Spleen (tissue), 11 donors: ENCODE measurements at regions not wholly inside any gene's neighbourhood (a gene's known extent, or its start where the extent isn't known, plus 50 kb on each side); places are given as distances from the start of the nearest gene placed in this dataset.

ENCODE experiments used
- DNase-seq: peaks from one replicate; pipeline ENCODE4 v3.0.0-alpha.2; 2020
- H3K27ac ChIP-seq, 8 donors: fragments of 200-600 bp; sonication (generic) in 7 of 8; 1 replicate in 4 of 8; 2 replicates in 4 of 8; pipeline versions ENCODE4 v1.5.0 to v1.8.0; 2016 to 2021; ENCODE audit warnings: inconsistent platforms in 4 of 8, mild to moderate bottlenecking in 4 of 8, moderate library complexity in 1 of 8
- H3K27me3 ChIP-seq, 7 donors: fragments of 200-600 bp; sonication (generic) in 6 of 7; replicated peaks in 1 of 7; 1 replicate in 4 of 7; 2 replicates in 3 of 7; pipeline versions ENCODE4 v1.5.0 to v1.8.0; 2016 to 2021; ENCODE audit warnings: inconsistent platforms in 3 of 7, mild to moderate bottlenecking in 1 of 7
- H3K36me3 ChIP-seq, 6 donors: fragments of 200-600 bp; sonication (generic) in 5 of 6; 1 replicate in 4 of 6; 2 replicates in 2 of 6; pipeline versions ENCODE4 v1.5.0 to v1.8.0; 2016 to 2021; ENCODE audit warnings: inconsistent platforms in 2 of 6
- H3K4me1 ChIP-seq, 6 donors: fragments of 200-600 bp; sonication (generic) in 5 of 6; 1 replicate in 3 of 6; 2 replicates in 3 of 6; pipeline versions ENCODE4 v1.5.0 to v1.8.0; 2016 to 2021; ENCODE audit warnings: inconsistent platforms in 3 of 6
- H3K4me3 ChIP-seq, 8 donors: fragments of 200-600 bp; sonication (generic) in 7 of 8; 1 replicate in 4 of 8; 2 replicates in 4 of 8; pipeline versions ENCODE4 v1.5.0 to v1.8.0; 2016 to 2021; ENCODE audit warnings: inconsistent platforms in 4 of 8, mild to moderate bottlenecking in 4 of 8, moderate library complexity in 2 of 8
- H3K9me3 ChIP-seq, 8 donors: fragments of 200-600 bp; sonication (generic) in 7 of 8; 1 replicate in 4 of 8; 2 replicates in 4 of 8; pipeline versions ENCODE4 v1.5.0 to v1.8.0; 2016 to 2021; ENCODE audit warnings: inconsistent platforms in 4 of 8
- CTCF ChIP-seq, 11 experiments: fragments of 200-600 bp in 7 of 11; fragments of 450-650 bp in 4 of 11; sonication (generic) in 4 of 11; IDR thresholded peaks in 8 of 11; conservative IDR thresholded peaks in 3 of 11; 1 replicate in 7 of 11; 2 replicates in 4 of 11; pipeline versions ENCODE4 v1.4.0 to v1.8.0; 2016 to 2021; ENCODE audit warnings: antibody characterized with exemption in 11 of 11, inconsistent platforms in 4 of 11, mild to moderate bottlenecking in 1 of 11
- POLR2A ChIP-seq, 3 donors: fragments of 450-650 bp; IDR thresholded peaks; one replicate each; pipeline ENCODE4 v1.5.1; 2017; ENCODE audit warnings: antibody characterized with exemption in 3 of 3, mild to moderate bottlenecking in 1 of 3
- POLR2AphosphoS5 ChIP-seq, 3 donors: sonication (generic); formaldehyde crosslinking; IDR thresholded peaks; one replicate each; pipeline ENCODE4 v1.5.1; 2017; ENCODE audit warnings: antibody characterized with exemption in 3 of 3
- WGBS, 5 donors: extraction: QIAGEN DNeasy Blood & Tissue Kit in 3 of 5; methylation state at CpG; one replicate each; pipeline versions ENCODE4 v1.1.5 to v1.1.7; 2013 to 2018; 5-methylcytosine and 5-hydroxymethylcytosine counted together
- intact Hi-C: fragments of 100-400 bp; cut with DNase I; formaldehyde crosslinking; loops from one replicate; pipeline ENCODE4 v1.15.0; 2023; ENCODE audit warnings: low total_unique reads
- donor health status: healthy with polysubstance abuse.
- donor health status: DM: no; HTN: no; CAD: no; lungs with moderate emphysema.
- donor health status: DM: no; HTN: no; CAD: no.
- donor health status: Bipolar disorder and iron deficiency.
- donor health status: healthy.
- donor health status: DM: no; HTN: no; CAD: no.
- donor health status: DM: yes; HTN: yes; CAD: no.

- H3K4me1 ChIP-seq = no peaks in the 10 kb centered on the region
- no peak overlapping the region for H3K27ac ChIP-seq
- H3K4me3 ChIP-seq = no peak overlapping the region
- intact Hi-C loops = no loop called here
- TF ChIP-seq POLR2AphosphoS5 (IDR thresholded peaks at IDR 0.05) = no peak
- TF ChIP-seq CTCF (IDR thresholded peaks at IDR 0.05 in 8 of 11, conservative IDR thresholded peaks at IDR 0.05 in 3 of 11) = no peak
- no peak for TF ChIP-seq POLR2A (IDR thresholded peaks at IDR 0.05)
- no peaks in the 10 kb centered on the region for H3K36me3 ChIP-seq
- no peaks in the 10 kb centered on the region for H3K27me3 ChIP-seq
- WGBS, 5 donors = 84 to 97% (median 86%) methylated on average over 1 of the region's 1 CpG
- peaks cover 0 to 4% (median 0%) of the 10 kb centered on the region in 8 donors for H3K9me3 ChIP-seq
- no peak for DNase-seq
Measured at GRCh38 chr13:63161219-63161618, 1745.6 kb upstream of the PCDH20 start.

DNA sequence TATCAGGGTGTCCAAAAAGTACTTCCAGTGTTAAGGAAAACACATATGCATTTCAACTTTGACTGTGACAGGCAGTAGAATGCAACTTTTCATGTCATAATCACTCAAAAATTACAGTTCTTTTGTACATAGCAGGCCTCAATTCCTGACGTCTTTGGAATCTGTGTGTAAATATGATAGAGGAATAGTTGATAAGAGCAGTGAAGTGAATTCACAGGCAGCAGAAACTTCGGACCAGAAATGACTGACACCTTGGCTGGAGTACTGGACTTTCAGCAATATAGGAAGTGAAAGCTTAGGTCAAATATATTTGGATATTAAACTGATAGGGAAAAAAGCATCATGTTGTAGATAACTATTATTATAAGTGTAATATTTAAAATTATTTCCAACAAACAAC lies 1741.2 kb upstream of the PCDH20 start:
- Histone ChIP-seq H3K4me3 (no peak overlapping the region), H3K9me3 (peaks cover 0 to 9% (median 5%) of the 10 kb centered on the region in 8 donors), H3K4me1 (no peaks in the 10 kb centered on the region), H3K27ac (no peak overlapping the region), H3K36me3 (no peaks in the 10 kb centered on the region), H3K27me3 (no peaks in the 10 kb centered on the region)
- TF ChIP-seq POLR2A (IDR thresholded peaks at IDR 0.05) (no peak), POLR2AphosphoS5 (IDR thresholded peaks at IDR 0.05) (no peak), CTCF (IDR thresholded peaks at IDR 0.05 in 8 of 11, conservative IDR thresholded peaks at IDR 0.05 in 3 of 11) (no peak)
- intact Hi-C loops = no loop called here
- no peak for DNase-seq
- WGBS, 5 donors = 54 to 79% (median 68%) methylated on average over 2 of the region's 2 CpGs

DNA sequence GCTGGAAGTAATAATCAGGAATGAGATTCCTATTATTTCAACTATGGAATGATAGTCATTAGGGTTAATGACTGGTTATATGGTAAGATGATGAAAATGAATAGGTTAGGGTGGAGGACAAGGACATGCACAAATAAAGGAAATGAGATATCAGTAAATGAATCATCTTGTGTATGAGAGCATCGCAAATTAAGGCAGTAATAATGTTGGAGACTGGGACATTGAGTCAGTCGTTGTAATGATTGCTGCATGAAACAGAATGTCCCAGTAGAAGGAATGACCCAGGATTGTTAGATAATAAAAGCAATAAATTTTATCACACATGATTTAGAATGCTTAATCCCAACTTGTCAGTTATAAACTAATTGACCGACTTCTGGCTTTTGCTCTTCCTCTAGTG lies 1733.7 kb upstream of the PCDH20 start:
- Histone ChIP-seq H3K4me1 (no peaks in the 10 kb centered on the region), H3K27me3 (no peaks in the 10 kb centered on the region), H3K27ac (no peak overlapping the region), H3K36me3 (no peaks in the 10 kb centered on the region), H3K9me3 (peaks cover 0 to 22% (median 10%) of the 10 kb centered on the region in 8 donors), H3K4me3 (no peak overlapping the region)
- 81 to 91% (median 86%) methylated on average over 3 of the region's 3 CpGs for WGBS, 5 donors
- no peak for TF ChIP-seq POLR2A (IDR thresholded peaks at IDR 0.05)
- TF ChIP-seq POLR2AphosphoS5 (IDR thresholded peaks at IDR 0.05) = no peak
- no peak for TF ChIP-seq CTCF (IDR thresholded peaks at IDR 0.05 in 8 of 11, conservative IDR thresholded peaks at IDR 0.05 in 3 of 11)
- intact Hi-C loops = no loop called here
- no peak for DNase-seq

GRCh38 chr13:63139277-63139676 lies 1723.6 kb upstream of the PCDH20 start:
- no peaks in the 10 kb centered on the region for H3K4me1 ChIP-seq
- no peaks in the 10 kb centered on the region for H3K27me3 ChIP-seq
- TF ChIP-seq POLR2AphosphoS5 (IDR thresholded peaks at IDR 0.05) = no peak
- no peak for TF ChIP-seq CTCF (IDR thresholded peaks at IDR 0.05 in 8 of 11, conservative IDR thresholded peaks at IDR 0.05 in 3 of 11)
- no peak for TF ChIP-seq POLR2A (IDR thresholded peaks at IDR 0.05)
- H3K4me3 ChIP-seq = no peak overlapping the region
- intact Hi-C loops = no loop called here
- no peaks in the 10 kb centered on the region for H3K36me3 ChIP-seq
- no peak for DNase-seq
- no peak overlapping the region for H3K27ac ChIP-seq
- peaks cover 0 to 21% (median 9%) of the 10 kb centered on the region in 8 donors for H3K9me3 ChIP-seq
